HEK293T (cell line): ENCODE measurements at regions not wholly inside any gene's neighbourhood (a gene's known extent, or its start where the extent isn't known, plus 50 kb on each side); places are given as distances from the start of the nearest gene placed in this dataset.

Experiments used
- ARNT ChIP-seq: fragments of 450-650 bp; IDR thresholded peaks from 2 replicates; pipeline ENCODE4 v1.6.1; 2017; ENCODE audit warnings: mild to moderate bottlenecking
- FOXM1 ChIP-seq: fragments of 450-650 bp; IDR thresholded peaks from 2 replicates; pipeline ENCODE4 v1.6.1; 2017; ENCODE audit warnings: mild to moderate bottlenecking, borderline replicate concordance
- HDGF ChIP-seq: fragments of 450-650 bp; IDR thresholded peaks from 2 replicates; pipeline ENCODE4 v1.6.1; 2017; ENCODE audit warnings: antibody characterized with exemption, borderline replicate concordance
- LEF1 ChIP-seq: fragments of 450-650 bp; IDR thresholded peaks from 2 replicates; pipeline ENCODE4 v1.6.1; 2017; ENCODE audit warnings: mild to moderate bottlenecking, borderline replicate concordance
- PKNOX1 ChIP-seq: fragments of 450-650 bp; IDR thresholded peaks from 2 replicates; pipeline ENCODE4 v1.6.1; 2016
- SP1 ChIP-seq: fragments of 450-650 bp; IDR thresholded peaks from 2 replicates; pipeline ENCODE4 v1.6.1; 2017
- TARDBP ChIP-seq: fragments of 450-650 bp; IDR thresholded peaks from 2 replicates; pipeline ENCODE4 v1.6.1; 2016
- ZNF384 ChIP-seq: fragments of 450-650 bp; IDR thresholded peaks from 2 replicates; pipeline ENCODE4 v1.6.1; 2016

GRCh38 chr17:77313831-77314230 is 173.1 kb downstream of the SEC14L1 start:
- TF ChIP-seq HDGF (no peak), PKNOX1 (no peak), FOXM1 (no peak), SP1 (no peak), ZNF384 (no peak), LEF1 (no peak), TARDBP (no peak), ARNT (no peak)
